ENCODE measurements at regions not wholly inside any gene's neighbourhood (a gene's known extent, or its start where the extent isn't known, plus 50 kb on each side); places are given as distances from the start of the nearest gene placed in this dataset.
A peak's percentile ranks its signal among the peaks of the same experiment; 100 is the strongest.
"Not testable (repeated sequence)": the region's sequence is repeated elsewhere in the genome, so short reads cannot be mapped to it uniquely, and the experiment has no call there.

- DNase-seq (ENCODE audit: low read depth, low spot score), result no peak
Measured at GRCh38 chr7:130945411-130945811, 211.4 kb upstream of the KLF14 start.

GRCh38 chr7:130946114-130946513 is 212.1 kb upstream of the KLF14 start:
- DNase-seq (ENCODE audit: low read depth, low spot score), result no peak

GRCh38 chr7:130947792-130948580 is 214.0 kb upstream of the KLF14 start:
- no peak for DNase-seq (ENCODE audit: low read depth, low spot score)

- DNase-seq (ENCODE audit: low read depth, low spot score), result no peak
Measured at GRCh38 chr7:130948822-130949221, 214.8 kb upstream of the KLF14 start.

- DNase-seq (ENCODE audit: low read depth, low spot score), result no peak
Measured at GRCh38 chr7:130949550-130949949, 215.5 kb upstream of the KLF14 start.

- no peak for DNase-seq (ENCODE audit: low read depth, low spot score)
Measured at GRCh38 chr7:130950054-130950453, 216.0 kb upstream of the KLF14 start.

GRCh38 chr7:130950741-130951140 is 216.7 kb upstream of the KLF14 start:
- DNase-seq (ENCODE audit: low read depth, low spot score), result no peak

- no peak for DNase-seq (ENCODE audit: low read depth, low spot score)
Measured at GRCh38 chr7:130951303-130951975, 217.4 kb upstream of the KLF14 start.

- DNase-seq (ENCODE audit: low read depth, low spot score), result no peak
Measured at GRCh38 chr7:130951976-130952876, 218.2 kb upstream of the KLF14 start.

GRCh38 chr7:130953196-130953595 is 219.2 kb upstream of the KLF14 start:
- DNase-seq (ENCODE audit: low read depth, low spot score), result no peak

GRCh38 chr7:130954918-130955564 is 221.0 kb upstream of the KLF14 start:
- DNase-seq (ENCODE audit: low read depth, low spot score), result no peak

- no peak for DNase-seq (ENCODE audit: low read depth, low spot score)
Measured at GRCh38 chr7:130955565-130955919, 221.5 kb upstream of the KLF14 start.

GRCh38 chr7:130956417-130957136 is 222.6 kb upstream of the KLF14 start:
- no peak for DNase-seq (ENCODE audit: low read depth, low spot score)

- no peak for DNase-seq (ENCODE audit: low read depth, low spot score)
Measured at GRCh38 chr7:130957137-130957513, 223.1 kb upstream of the KLF14 start.

GRCh38 chr7:130957722-130958435 is 223.9 kb upstream of the KLF14 start:
- DNase-seq (ENCODE audit: low read depth, low spot score), result not testable (repeated sequence)

- DNase-seq (ENCODE audit: low read depth, low spot score), result no peak
Measured at GRCh38 chr7:130958846-130959245, 224.8 kb upstream of the KLF14 start.

GRCh38 chr7:130959743-130960207 is 225.8 kb upstream of the KLF14 start:
- DNase-seq (ENCODE audit: low read depth, low spot score), result no peak

GRCh38 chr7:130960208-130960988 is 226.4 kb upstream of the KLF14 start:
- DNase-seq (ENCODE audit: low read depth, low spot score), result peak; percentile 61

GRCh38 chr7:130961128-130961601 is 227.2 kb upstream of the KLF14 start:
- no peak for DNase-seq (ENCODE audit: low read depth, low spot score)
